Choroid plexus epithelial cell (primary cell): ENCODE measurements at regions not wholly inside any gene's neighbourhood (a gene's known extent, or its start where the extent isn't known, plus 50 kb on each side); places are given as distances from the start of the nearest gene placed in this dataset.

Source experiments
- DNase-seq: peaks from one replicate; pipeline ENCODE4 v3.0.0-alpha.2; 2010; ENCODE audit warnings: low read depth
- H3K4me3 ChIP-seq: 2 replicates; pipeline ENCODE4 v1.5.1; 2011; ENCODE audit warnings: low read depth, mild to moderate bottlenecking, control low read depth, low read length, moderate library complexity
- CTCF ChIP-seq: conservative IDR thresholded peaks from 2 replicates; pipeline ENCODE4 v1.5.1; 2011; ENCODE audit warnings: low read depth, mild to moderate bottlenecking, control low read depth, inconsistent platforms, low read length, moderate library complexity

- no peak for DNase-seq
- no peak overlapping the region for H3K4me3 ChIP-seq
- no peak for TF ChIP-seq CTCF
These were observed 831.7 kb downstream of the RNF144A start for GRCh38 chr2:7748717-7749415.

- DNase-seq: no peak
- no peak for TF ChIP-seq CTCF
- no peak overlapping the region for H3K4me3 ChIP-seq
These were observed 832.8 kb downstream of the RNF144A start for GRCh38 chr2:7749895-7750559.

- no peak for DNase-seq
- no peak overlapping the region for H3K4me3 ChIP-seq
- no peak for TF ChIP-seq CTCF
These were observed 835.1 kb downstream of the RNF144A start for GRCh38 chr2:7752291-7752690.

- no peak overlapping the region for H3K4me3 ChIP-seq
- TF ChIP-seq CTCF: no peak
- DNase-seq: no peak
These were observed 836.6 kb downstream of the RNF144A start for GRCh38 chr2:7753777-7754176.

GRCh38 chr2:7755879-7756278 is 838.7 kb downstream of the RNF144A start:
- TF ChIP-seq CTCF: no peak
- no peak overlapping the region for H3K4me3 ChIP-seq
- no peak for DNase-seq

- TF ChIP-seq CTCF: no peak
- H3K4me3 ChIP-seq: no peak overlapping the region
- DNase-seq: no peak
These were observed 841.0 kb downstream of the RNF144A start for GRCh38 chr2:7758073-7758759.
